ENCODE measurements at regions not wholly inside any gene's neighbourhood (a gene's known extent, or its start where the extent isn't known, plus 50 kb on each side); places are given as distances from the start of the nearest gene placed in this dataset.

GRCh38 chr9:86751956-86752355 is 195.3 kb downstream of the GAS1 start:
- no peak for TF ChIP-seq CTCF (IDR thresholded peaks at IDR 0.05)
- no peak for TF ChIP-seq POLR2A (IDR thresholded peaks at IDR 0.05)
- TF ChIP-seq EP300 (IDR thresholded peaks at IDR 0.05), result no peak
- no peak for TF ChIP-seq POLR2AphosphoS5 (IDR thresholded peaks at IDR 0.05)
